Smooth muscle cell (in vitro differentiated cells): ENCODE measurements at regions not wholly inside any gene's neighbourhood (a gene's known extent, or its start where the extent isn't known, plus 50 kb on each side); places are given as distances from the start of the nearest gene placed in this dataset.

ENCODE experiments used
- DNase-seq: peaks from one replicate; lab custom pipeline; 2025; ENCODE audit not compliant: unreplicated experiment; lab: John Stamatoyannopoulos, UW
- H2AFZ ChIP-seq: fragments of 200-600 bp; sonication (generic); 2 replicates; pipeline ENCODE4 v1.6.0; 2016; ENCODE audit warnings: antibody characterized with exemption, low read depth, mild to moderate bottlenecking
- H3F3A ChIP-seq: fragments of 200-600 bp; sonication (generic); 2 replicates; pipeline ENCODE4 v1.6.0; 2017; ENCODE audit warnings: antibody characterized with exemption, low read depth
- H3K27ac ChIP-seq: fragments of 200-600 bp; sonication (generic); 2 replicates; pipeline ENCODE4 v1.5.1; 2016; ENCODE audit warnings: low read depth, mild to moderate bottlenecking
- H3K27me3 ChIP-seq: fragments of 200-600 bp; sonication (generic); 2 replicates; pipeline ENCODE4 v1.6.1; 2016; ENCODE audit warnings: low read depth, mild to moderate bottlenecking
- H3K36me3 ChIP-seq: fragments of 200-600 bp; sonication (generic); 2 replicates; pipeline ENCODE4 v1.5.1; 2016; ENCODE audit warnings: low read depth
- H3K4me1 ChIP-seq: fragments of 200-600 bp; sonication (generic); 2 replicates; pipeline ENCODE4 v1.5.1; 2016; ENCODE audit warnings: low read depth
- H3K4me2 ChIP-seq: fragments of 200-600 bp; sonication (generic); 2 replicates; pipeline ENCODE4 v1.6.0; 2016; ENCODE audit warnings: mild to moderate bottlenecking
- H3K4me3 ChIP-seq: fragments of 200-600 bp; sonication (generic); 2 replicates; pipeline ENCODE4 v1.5.1; 2016; ENCODE audit warnings: mild to moderate bottlenecking
- H3K79me2 ChIP-seq: fragments of 200-600 bp; sonication (generic); 2 replicates; pipeline ENCODE4 v1.6.0; 2016; ENCODE audit warnings: low read depth, mild to moderate bottlenecking
- H3K9ac ChIP-seq: fragments of 200-600 bp; sonication (generic); 2 replicates; pipeline ENCODE4 v1.6.0; 2016; ENCODE audit warnings: low read depth
- H3K9me3 ChIP-seq: fragments of 200-600 bp; sonication (generic); replicated peaks from 2 replicates; pipeline ENCODE4 v1.5.1; 2016; ENCODE audit warnings: low read depth
- H4K20me1 ChIP-seq: fragments of 200-600 bp; sonication (generic); 2 replicates; pipeline ENCODE4 v1.6.0; 2016; ENCODE audit warnings: low read depth
- WGBS: methylation state at CpG from one replicate; pipeline ENCODE4 v1.1.7; 2016; ENCODE audit warnings: low lambda C conversion rate; 5-methylcytosine and 5-hydroxymethylcytosine counted together
- TF ChIP-seq, protein P1 (sequence below): fragments of 200-600 bp; sonication (generic); IDR thresholded peaks from 2 replicates; pipeline ENCODE4 v1.5.1; 2017; ENCODE audit warnings: borderline replicate concordance, mild to moderate bottlenecking, antibody characterized with exemption; ENCODE audit not compliant: insufficient read depth, poor library complexity, severe bottlenecking

DNA sequence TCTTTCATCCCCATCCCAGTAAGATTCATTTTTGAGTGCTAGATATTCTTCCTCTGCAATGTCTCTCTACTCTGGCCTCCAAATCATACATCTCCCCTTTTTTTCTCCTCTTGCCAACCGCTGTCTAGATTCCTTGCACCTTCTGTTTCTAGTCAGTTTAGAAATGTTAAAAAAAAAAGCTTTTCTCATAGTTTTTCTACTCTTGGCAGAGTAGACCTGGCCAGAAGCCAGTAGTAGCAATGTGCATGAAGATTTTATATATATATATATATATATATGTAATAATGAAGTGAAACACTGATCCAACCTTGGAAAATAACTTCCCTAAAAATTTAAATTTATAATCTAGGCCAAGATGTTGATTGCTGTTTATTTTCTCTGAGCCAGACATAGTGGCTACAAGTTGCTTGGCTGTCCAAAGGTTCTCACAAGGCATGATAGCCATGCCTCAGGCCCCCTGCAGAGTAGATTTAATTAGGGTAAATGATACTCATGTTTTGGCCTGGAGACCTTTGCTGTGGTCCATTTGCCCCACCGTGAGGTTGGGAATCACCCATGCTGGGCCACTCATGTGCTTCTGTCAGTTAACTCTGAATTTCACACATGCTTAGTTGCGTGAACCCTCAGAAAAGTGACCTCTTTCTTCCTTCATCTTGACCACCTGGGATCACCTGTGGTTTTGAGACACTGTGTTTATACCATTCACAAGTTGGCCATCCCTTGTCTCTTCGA, 103.4 kb upstream of the KCNE2 start:
- DNase-seq, result no peak
- no peaks in the 10 kb centered on the region for H3F3A ChIP-seq
- no peak overlapping the region for H3K27ac ChIP-seq
- no peaks in the 10 kb centered on the region for H3K27me3 ChIP-seq
- WGBS, result 97% methylated on average over 4 of the region's 4 CpGs
- no peaks in the 10 kb centered on the region for H4K20me1 ChIP-seq
- no peaks in the 10 kb centered on the region for H3K79me2 ChIP-seq
- H3K4me2 ChIP-seq, result no peak overlapping the region
- no peaks in the 10 kb centered on the region for H3K4me1 ChIP-seq
- TF ChIP-seq, protein P1, sequence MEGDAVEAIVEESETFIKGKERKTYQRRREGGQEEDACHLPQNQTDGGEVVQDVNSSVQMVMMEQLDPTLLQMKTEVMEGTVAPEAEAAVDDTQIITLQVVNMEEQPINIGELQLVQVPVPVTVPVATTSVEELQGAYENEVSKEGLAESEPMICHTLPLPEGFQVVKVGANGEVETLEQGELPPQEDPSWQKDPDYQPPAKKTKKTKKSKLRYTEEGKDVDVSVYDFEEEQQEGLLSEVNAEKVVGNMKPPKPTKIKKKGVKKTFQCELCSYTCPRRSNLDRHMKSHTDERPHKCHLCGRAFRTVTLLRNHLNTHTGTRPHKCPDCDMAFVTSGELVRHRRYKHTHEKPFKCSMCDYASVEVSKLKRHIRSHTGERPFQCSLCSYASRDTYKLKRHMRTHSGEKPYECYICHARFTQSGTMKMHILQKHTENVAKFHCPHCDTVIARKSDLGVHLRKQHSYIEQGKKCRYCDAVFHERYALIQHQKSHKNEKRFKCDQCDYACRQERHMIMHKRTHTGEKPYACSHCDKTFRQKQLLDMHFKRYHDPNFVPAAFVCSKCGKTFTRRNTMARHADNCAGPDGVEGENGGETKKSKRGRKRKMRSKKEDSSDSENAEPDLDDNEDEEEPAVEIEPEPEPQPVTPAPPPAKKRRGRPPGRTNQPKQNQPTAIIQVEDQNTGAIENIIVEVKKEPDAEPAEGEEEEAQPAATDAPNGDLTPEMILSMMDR, result no peak
- H3K4me3 ChIP-seq, result no peak overlapping the region
- H3K36me3 ChIP-seq, result no peaks in the 10 kb centered on the region
- H3K9me3 ChIP-seq, result peaks cover 9% of the 10 kb centered on the region
- no peak overlapping the region for H2AFZ ChIP-seq
- no peak overlapping the region for H3K9ac ChIP-seq

DNA sequence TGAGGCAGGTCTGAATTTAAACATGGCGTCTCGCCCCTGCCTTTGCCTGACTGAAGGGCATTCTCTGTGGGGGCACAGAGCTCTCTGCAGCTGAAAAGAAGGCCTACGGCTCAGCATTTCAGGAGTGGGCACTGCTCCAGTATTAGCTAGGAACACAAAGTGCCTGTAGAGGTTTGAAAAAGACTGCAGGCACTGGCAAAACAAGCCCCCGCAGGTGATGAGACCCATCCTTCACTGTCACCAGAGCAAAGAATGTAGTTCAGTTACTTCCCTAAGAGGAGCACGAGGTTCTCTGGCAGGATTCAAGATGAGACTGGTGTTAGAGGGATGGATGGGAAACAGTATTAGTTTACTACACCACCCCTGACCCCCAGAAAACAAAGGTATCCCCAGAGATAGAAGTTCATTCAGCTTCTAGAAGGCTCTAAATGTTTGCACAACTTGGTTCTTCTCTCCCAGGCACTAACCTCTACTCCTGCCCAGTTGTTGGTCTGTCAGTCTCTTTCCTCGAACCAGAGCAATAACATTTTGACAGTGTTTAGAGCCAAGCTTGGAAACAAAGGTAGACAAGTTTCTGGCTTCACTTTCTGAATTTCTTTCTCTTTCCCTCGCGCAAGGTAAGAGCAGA, 101.9 kb upstream of the KCNE2 start:
- no peak overlapping the region for H3K9ac ChIP-seq
- H4K20me1 ChIP-seq, result no peaks in the 10 kb centered on the region
- peaks cover 3% of the 10 kb centered on the region for H3K9me3 ChIP-seq
- no peak for DNase-seq
- WGBS, result 86% methylated on average over 8 of the region's 8 CpGs
- H3K4me1 ChIP-seq, result no peaks in the 10 kb centered on the region
- no peaks in the 10 kb centered on the region for H3F3A ChIP-seq
- H3K79me2 ChIP-seq, result no peaks in the 10 kb centered on the region
- TF ChIP-seq, protein P1, result no peak
- no peak overlapping the region for H3K4me3 ChIP-seq
- H3K36me3 ChIP-seq, result no peaks in the 10 kb centered on the region
- no peak overlapping the region for H3K27ac ChIP-seq
- H3K27me3 ChIP-seq, result no peaks in the 10 kb centered on the region
- H3K4me2 ChIP-seq, result no peak overlapping the region
- no peak overlapping the region for H2AFZ ChIP-seq

DNA sequence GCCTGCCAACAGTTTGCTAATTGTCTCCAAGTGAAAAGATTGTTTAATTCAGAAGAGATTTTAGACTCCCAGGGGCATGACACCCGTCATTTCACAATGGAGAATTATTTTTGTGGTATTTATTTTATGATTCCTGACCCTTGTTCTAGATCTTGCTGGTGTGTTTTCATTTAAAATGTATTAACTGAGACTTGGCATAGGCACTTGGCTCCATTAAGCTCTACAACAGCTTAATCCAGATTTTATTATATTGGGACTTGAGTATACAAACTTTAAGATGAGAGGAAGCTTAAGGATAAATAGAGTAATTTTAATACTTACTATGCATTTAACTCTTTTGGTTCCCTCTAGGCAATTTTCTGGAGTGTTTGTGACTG, 101.3 kb upstream of the KCNE2 start:
- Histone ChIP-seq H3K4me3 (no peak overlapping the region), H3K79me2 (no peaks in the 10 kb centered on the region), H3K9me3 (peaks cover 3% of the 10 kb centered on the region), H3K27ac (no peak overlapping the region), H3K27me3 (no peaks in the 10 kb centered on the region), H3F3A (no peaks in the 10 kb centered on the region), H3K9ac (no peak overlapping the region), H3K4me1 (no peaks in the 10 kb centered on the region), H4K20me1 (no peaks in the 10 kb centered on the region), H3K36me3 (no peaks in the 10 kb centered on the region), H3K4me2 (no peak overlapping the region), H2AFZ (no peak overlapping the region)
- WGBS, result 97% methylated on average over 1 of the region's 1 CpG
- DNase-seq, result no peak
- TF ChIP-seq, protein P1, result no peak

DNA sequence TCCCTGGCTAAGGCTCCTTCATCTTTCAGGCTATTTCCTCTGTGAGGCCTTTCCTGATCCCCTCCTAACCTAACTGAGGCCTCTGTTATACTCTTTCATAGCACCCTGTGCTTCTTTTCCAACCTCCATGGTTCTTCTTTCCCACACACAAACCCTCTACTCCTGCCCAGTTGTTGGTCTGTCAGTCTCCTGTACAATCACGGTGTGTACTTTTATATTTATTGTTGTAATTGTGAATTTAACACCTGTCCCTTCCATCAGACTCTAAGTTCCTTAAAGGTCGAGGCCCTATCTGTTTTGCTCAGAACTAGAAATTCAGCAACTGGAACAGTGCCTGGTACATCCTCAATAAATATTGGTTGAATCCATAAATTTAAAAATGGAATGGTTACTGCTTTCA, 100.2 kb upstream of the KCNE2 start:
- Histone ChIP-seq H3K4me1 (no peaks in the 10 kb centered on the region), H3K4me2 (no peak overlapping the region), H3F3A (no peaks in the 10 kb centered on the region), H3K36me3 (no peaks in the 10 kb centered on the region), H3K79me2 (no peaks in the 10 kb centered on the region), H4K20me1 (no peaks in the 10 kb centered on the region), H3K4me3 (no peak overlapping the region), H2AFZ (no peak overlapping the region), H3K9me3 (peaks cover 3% of the 10 kb centered on the region), H3K27ac (no peak overlapping the region), H3K27me3 (no peaks in the 10 kb centered on the region), H3K9ac (no peak overlapping the region)
- no peak for DNase-seq
- WGBS, result 93% methylated on average over 2 of the region's 2 CpGs
- TF ChIP-seq, protein P1, result no peak
